ENCODE measurements at regions not wholly inside any gene's neighbourhood (a gene's known extent, or its start where the extent isn't known, plus 50 kb on each side); places are given as distances from the start of the nearest gene placed in this dataset.

DNA sequence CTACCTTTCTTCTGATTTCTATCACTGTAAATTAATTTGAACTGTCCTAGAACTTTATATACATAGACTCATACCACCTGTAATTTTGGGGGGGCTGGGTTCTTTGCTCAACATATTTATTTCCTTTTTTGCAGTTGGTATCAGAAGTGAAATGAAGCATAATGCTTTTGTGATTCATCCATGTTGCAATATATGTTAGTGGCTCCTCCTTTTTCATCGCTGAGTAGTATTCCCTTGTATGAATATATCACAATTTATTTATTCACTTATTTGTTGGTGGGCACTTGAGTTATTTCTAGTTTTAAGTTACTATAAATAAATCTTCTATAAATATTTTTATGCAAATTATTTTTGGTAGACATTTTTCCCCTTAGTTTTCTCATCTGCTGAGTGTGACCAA, 336.4 kb downstream of the HS3ST3B1 start:
- no peaks in the 10 kb centered on the region for H3K9me3 Mint-ChIP-seq
- no peak overlapping the region for H3K27ac Mint-ChIP-seq
- no peaks in the 10 kb centered on the region for H3K36me3 Mint-ChIP-seq
- H3K4me3 Mint-ChIP-seq, result no peak overlapping the region
- H3K4me1 Mint-ChIP-seq, result no peaks in the 10 kb centered on the region
- H3K27me3 Mint-ChIP-seq, result no peaks in the 10 kb centered on the region

DNA sequence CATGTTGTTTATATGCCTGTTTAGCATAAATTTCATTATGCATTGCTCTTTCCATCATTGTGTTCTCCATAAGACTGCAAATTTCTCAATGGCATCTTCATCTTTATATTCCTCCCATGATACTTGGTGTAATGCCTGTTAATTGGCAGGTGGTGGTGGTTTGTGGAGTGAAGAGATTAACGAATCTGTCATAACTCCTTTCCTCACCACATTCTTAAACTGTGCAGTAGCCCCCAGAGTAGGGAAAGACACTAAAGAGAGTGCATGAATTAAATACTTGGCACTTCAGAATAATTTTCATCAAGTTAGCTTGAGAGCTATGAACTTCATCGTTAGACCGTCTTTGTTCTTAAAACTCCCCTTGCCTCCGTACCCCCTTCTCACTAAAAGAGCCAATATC, 329.7 kb downstream of the HS3ST3B1 start:
- Mint-ChIP-seq H3K36me3 (no peaks in the 10 kb centered on the region), H3K27me3 (no peaks in the 10 kb centered on the region), H3K27ac (no peak overlapping the region), H3K4me1 (no peaks in the 10 kb centered on the region), H3K4me3 (no peak overlapping the region), H3K9me3 (no peaks in the 10 kb centered on the region)

DNA sequence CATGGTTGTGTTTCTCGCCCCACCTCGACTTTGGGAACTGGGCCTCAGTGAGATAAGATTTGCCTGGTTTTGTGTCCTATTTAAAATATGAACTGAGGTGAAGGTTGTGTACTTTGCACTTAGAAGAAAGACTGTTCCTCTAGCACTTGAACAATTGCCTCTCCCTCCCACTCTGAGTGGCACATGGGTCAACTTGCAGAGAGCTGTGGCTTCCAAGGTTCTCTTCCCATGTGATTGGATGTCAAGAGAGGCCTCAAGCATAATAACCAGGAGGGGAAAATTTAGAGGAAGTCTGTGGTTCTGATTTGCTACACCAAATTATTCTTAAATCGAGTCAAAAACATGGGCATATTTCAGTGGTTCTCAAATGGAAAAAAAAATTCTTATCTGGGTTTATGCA, 329.2 kb downstream of the HS3ST3B1 start:
- H3K9me3 Mint-ChIP-seq, result no peaks in the 10 kb centered on the region
- no peak overlapping the region for H3K4me3 Mint-ChIP-seq
- no peaks in the 10 kb centered on the region for H3K36me3 Mint-ChIP-seq
- H3K27me3 Mint-ChIP-seq, result no peaks in the 10 kb centered on the region
- no peak overlapping the region for H3K27ac Mint-ChIP-seq
- no peaks in the 10 kb centered on the region for H3K4me1 Mint-ChIP-seq

DNA sequence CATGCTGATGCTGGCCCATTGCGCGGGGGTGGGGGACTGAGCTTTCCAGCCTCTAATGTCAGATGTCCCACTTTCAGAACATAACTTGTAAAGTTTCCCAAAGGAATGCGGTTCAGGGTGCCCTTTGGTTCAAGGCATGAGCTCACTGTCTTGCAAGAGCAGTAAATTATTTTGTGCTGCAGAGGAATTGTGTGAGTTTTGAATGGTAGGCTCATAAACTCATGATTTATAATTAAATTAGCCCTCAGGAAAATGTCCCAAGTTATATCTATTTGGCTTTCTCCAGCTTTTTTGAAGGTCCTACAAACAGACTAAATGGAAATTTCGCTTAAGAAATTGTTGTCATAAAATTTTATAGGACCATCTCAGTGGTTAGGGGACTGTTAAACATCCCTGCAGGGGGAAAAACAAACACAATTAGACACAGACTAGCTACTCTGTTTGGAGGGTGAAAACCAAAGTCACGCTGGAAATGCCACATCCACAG, 321.8 kb downstream of the HS3ST3B1 start:
- no peaks in the 10 kb centered on the region for H3K36me3 Mint-ChIP-seq
- H3K4me1 Mint-ChIP-seq, result no peaks in the 10 kb centered on the region
- H3K27me3 Mint-ChIP-seq, result peaks cover 2% of the 10 kb centered on the region
- H3K4me3 Mint-ChIP-seq, result no peak overlapping the region
- no peak overlapping the region for H3K27ac Mint-ChIP-seq
- H3K9me3 Mint-ChIP-seq, result no peaks in the 10 kb centered on the region

DNA sequence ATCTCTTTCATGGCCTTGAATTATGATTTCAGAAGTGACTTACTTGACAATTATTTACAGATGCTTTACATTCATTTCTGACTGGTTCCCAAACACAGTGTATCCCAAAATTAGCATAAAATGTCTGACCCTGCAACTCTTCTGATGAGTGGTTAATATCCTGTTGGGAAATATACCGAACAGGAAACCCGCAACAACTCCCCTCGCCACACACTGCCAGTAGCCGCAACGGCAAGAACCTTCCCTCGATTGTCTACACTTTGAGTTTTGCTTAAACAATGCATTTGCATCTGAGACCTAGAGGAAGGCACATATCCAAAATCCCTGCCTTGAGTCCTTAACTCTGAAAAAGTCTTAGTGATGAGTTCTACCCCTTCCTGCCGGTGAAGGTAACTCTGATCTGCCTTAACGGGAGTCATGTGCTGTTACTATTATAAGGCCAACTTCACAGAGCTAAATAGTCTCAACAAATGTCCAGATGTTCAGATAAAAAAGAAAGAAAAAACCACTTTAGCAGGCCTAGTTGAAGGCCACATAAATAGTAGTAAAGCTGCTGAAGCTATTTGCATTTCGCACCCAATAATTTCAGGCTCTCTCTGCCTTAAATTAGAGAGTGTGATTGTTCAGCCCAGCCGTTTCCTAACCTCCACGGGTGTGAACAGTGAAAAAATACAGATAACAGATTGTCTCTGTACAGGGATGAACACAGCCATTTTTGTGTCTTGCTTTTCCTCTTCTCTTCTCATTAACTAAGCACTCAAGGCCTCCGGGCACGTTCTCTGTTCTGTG, 321.1 kb downstream of the HS3ST3B1 start:
- Mint-ChIP-seq H3K4me1 (no peaks in the 10 kb centered on the region), H3K9me3 (no peaks in the 10 kb centered on the region), H3K27me3 (peaks cover 2% of the 10 kb centered on the region), H3K27ac (no peak overlapping the region), H3K36me3 (no peaks in the 10 kb centered on the region), H3K4me3 (no peak overlapping the region)

DNA sequence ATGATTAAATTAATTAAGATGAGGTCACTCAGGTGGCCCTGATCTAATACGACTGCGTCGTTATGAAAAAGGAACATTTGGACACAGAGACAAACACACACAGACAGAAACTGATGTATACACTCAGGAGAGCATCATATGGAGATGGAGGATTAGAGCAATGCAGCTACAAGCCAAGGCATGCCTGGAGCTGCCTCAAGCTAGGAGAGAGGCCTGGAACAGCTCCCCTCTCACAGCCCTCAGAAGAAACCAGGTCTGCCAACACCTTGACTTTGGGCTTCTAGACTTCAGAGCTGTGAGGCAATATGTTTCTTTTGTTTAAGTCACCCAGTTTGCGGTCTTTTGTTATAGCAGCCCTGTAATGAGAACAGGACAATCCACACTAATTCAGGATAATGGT, 318.9 kb downstream of the HS3ST3B1 start:
- Mint-ChIP-seq H3K27ac (no peak overlapping the region), H3K9me3 (no peaks in the 10 kb centered on the region), H3K4me1 (no peaks in the 10 kb centered on the region), H3K4me3 (no peak overlapping the region), H3K27me3 (peaks cover 2% of the 10 kb centered on the region), H3K36me3 (no peaks in the 10 kb centered on the region)

DNA sequence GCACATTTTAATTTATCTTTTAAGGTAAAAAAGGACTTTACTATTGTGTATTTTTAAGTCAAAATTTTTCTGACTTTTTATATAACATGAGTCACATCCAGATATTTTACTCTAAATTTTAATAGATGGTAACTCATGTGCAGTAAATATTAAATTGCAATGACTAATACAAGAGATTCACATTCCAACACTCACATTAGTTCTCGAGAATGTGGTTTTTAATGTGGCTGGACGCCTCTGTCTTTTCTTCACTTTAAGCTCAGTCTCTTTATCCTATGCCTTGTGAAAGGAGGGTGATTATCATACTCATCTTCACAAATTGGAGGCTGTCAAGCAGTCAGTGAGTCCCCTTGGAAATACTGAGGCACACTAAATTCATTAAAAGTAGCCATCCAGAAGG, 315.6 kb downstream of the HS3ST3B1 start:
- H3K36me3 Mint-ChIP-seq, result peaks cover 2% of the 10 kb centered on the region
- peaks cover 4% of the 10 kb centered on the region for H3K9me3 Mint-ChIP-seq
- H3K4me3 Mint-ChIP-seq, result no peak overlapping the region
- H3K27me3 Mint-ChIP-seq, result peaks cover 2% of the 10 kb centered on the region
- H3K4me1 Mint-ChIP-seq, result no peaks in the 10 kb centered on the region
- H3K27ac Mint-ChIP-seq, result no peak overlapping the region

DNA sequence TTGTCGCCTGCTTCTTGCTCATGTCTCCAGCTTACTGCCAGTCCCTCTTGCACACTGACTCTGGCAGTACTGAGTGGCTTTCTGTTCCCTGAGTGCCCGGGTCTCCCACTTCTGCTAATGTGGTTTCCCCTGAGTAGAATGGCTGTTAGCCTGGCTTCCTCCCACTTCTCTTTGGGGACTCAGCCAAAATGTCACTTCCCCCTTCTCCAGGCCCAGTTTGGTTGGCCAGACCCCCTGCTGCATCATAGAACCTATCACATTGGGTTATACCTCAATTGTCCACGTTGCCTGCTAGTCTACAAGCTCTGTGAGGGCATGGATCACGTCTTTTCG, 304.4 kb downstream of the HS3ST3B1 start:
- no peak overlapping the region for H3K4me3 Mint-ChIP-seq
- no peak overlapping the region for H3K27ac Mint-ChIP-seq
- no peaks in the 10 kb centered on the region for H3K27me3 Mint-ChIP-seq
- peaks cover 3% of the 10 kb centered on the region for H3K36me3 Mint-ChIP-seq
- peaks cover 11% of the 10 kb centered on the region for H3K4me1 Mint-ChIP-seq
- peaks cover 8% of the 10 kb centered on the region for H3K9me3 Mint-ChIP-seq

DNA sequence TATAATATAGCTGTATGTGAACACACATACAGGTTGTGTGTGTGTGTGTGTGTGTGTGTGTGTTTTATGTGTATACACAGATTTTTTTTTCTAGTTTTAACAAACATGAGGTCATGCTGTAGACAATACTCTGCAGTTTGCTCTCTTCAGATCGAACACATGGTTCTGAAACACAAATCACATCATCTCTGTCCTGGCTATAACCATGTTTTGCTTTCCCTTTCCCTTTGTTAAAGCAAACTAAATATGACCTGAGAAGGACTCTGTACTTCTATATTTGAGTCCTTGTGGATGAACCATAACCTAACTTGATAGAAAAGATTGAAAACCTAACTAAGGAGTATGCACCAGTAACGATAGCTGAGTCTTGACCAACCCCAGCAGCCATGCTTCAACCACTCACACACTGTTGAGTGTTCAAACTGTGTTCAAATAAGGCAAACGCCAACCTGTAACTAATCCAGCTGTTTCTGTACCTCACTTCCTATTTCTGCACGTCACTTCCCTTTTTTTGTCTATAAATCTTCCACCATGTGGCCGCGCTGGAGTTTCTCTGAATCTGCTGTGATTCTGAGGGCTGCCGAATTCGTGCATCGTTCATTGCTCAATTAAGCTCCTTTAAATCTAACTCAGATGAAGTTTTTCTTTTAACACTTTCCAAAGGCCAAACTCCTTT, 303.8 kb downstream of the HS3ST3B1 start:
- Mint-ChIP-seq H3K27ac (no peak overlapping the region), H3K9me3 (peaks cover 10% of the 10 kb centered on the region), H3K4me3 (peak overlapping the region; percentile 8), H3K36me3 (peaks cover 5% of the 10 kb centered on the region), H3K4me1 (peaks cover 11% of the 10 kb centered on the region), H3K27me3 (no peaks in the 10 kb centered on the region)

DNA sequence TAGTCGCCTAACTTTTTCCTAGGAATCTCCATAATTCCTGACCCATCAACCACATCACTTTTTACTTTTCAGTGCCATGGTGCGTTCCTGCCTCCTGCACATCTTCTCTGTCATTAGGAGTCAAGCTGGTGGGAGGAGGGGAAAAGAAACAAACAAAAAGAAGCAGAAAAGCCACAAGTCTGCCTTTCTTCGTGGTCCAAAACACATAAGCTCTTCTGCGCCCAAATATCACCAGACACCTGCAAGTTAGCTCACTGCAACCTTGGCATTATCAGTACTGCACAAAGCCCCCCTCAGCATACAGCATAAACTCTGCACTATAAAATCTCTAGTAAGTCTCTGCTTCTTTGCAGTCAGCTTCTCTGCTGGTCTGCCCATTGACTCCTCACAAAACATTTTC, 295.3 kb downstream of the HS3ST3B1 start:
- Mint-ChIP-seq H3K9me3 (peaks cover 10% of the 10 kb centered on the region), H3K4me3 (no peak overlapping the region), H3K4me1 (peaks cover 17% of the 10 kb centered on the region), H3K27me3 (peaks cover 9% of the 10 kb centered on the region), H3K27ac (no peak overlapping the region), H3K36me3 (peaks cover 7% of the 10 kb centered on the region)

DNA sequence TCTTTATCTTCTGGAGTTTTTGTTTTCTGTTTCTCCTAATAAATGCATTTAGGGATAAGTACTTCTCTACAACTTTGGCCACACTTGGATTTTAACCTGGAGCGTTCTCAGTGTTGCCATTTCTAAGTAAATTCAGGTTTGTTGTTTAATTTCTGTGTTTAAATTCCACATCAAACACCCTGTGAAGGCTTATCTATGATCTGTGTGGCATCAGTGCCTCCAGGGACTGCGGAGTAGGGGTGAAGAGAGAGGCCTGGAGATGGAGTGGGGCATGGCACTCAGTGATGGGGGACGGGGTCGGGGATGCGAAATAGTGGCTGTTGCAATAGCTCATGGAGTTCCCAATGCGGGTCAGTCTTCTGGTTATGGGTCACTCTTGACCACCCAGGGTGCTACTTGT, 294.8 kb downstream of the HS3ST3B1 start:
- Mint-ChIP-seq H3K9me3 (peaks cover 6% of the 10 kb centered on the region), H3K27me3 (peaks cover 9% of the 10 kb centered on the region), H3K36me3 (peaks cover 4% of the 10 kb centered on the region), H3K27ac (no peak overlapping the region), H3K4me1 (peaks cover 17% of the 10 kb centered on the region), H3K4me3 (no peak overlapping the region)

DNA sequence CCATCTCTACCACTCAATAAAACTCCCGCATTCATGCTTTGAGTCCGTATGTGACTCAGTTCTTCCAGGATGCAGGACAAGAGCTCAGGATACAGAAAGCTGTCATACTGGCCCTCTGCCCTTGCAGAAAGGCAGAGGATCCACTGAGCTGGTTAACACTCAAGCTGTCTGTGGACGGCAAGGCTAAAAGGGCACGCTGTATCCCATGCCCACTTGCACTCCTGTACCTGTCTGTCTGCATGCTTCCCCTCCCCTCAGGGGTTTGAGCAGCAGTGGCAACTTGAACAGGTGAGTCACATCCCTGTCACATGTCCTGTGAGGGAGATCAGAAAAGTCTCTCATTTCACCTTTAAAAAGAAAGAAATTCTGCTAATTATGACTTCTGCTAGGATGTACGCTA, 293.8 kb downstream of the HS3ST3B1 start:
- Mint-ChIP-seq H3K27me3 (peaks cover 9% of the 10 kb centered on the region), H3K36me3 (peaks cover 2% of the 10 kb centered on the region), H3K27ac (no peak overlapping the region), H3K9me3 (no peaks in the 10 kb centered on the region), H3K4me3 (no peak overlapping the region), H3K4me1 (peaks cover 17% of the 10 kb centered on the region)

DNA sequence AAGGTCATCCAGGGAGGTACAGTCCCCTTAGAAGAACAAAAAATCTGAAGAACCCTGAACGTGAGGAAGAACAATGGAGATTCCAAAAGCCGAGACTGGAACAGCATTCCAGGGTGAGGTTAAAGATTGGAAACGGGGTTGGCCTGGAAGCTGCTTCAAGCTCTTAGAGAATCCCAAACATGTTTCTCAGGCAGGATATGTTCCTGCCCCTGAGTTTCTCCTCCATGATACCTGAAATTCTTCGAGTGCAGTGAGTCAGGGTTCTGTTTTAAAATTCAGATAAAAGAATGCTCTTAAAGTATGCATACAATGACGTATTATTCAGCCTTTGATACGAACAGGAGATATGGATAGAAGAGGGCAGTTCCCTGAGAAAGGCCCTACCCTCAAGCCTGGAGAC, 293.1 kb downstream of the HS3ST3B1 start:
- Mint-ChIP-seq H3K4me3 (no peak overlapping the region), H3K36me3 (peaks cover 1% of the 10 kb centered on the region), H3K27me3 (peaks cover 9% of the 10 kb centered on the region), H3K27ac (no peak overlapping the region), H3K4me1 (peaks cover 17% of the 10 kb centered on the region), H3K9me3 (no peaks in the 10 kb centered on the region)

DNA sequence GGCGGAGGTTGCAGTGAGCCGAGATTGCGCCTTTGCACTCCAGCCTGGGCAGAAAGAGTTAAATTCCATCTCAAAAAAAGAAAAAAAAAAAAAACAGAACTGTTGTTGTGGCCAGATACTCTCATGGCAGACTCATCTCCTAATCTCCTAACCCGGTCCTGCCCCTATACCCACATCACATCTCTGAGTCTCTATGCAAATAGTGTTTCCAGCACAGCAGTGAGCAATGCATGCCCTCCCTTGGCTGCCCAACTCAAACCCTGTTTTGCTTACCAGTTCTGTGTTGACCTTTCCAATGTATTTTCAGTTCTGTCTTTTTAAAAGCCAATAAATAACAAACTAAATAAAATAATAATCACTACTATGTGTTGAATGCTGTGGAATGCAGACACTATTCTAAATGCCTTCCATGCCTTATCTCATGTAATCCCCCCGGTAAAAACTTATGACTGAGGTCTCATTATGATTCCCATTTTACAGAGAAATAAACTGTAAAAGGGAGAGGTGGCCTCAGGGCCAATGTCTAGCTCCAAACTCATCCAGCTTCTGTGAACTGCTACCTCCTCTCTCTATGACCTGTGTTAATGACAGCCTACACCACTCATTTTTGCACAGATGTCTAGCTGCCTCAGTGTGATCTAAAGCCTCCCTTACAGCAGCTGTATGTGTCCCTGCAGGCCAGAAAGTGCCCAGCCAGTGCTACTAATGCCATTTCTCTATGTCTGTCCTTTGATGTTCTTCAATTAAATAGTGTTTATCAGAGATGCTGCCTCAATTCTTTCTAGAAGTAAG, 289.8 kb downstream of the HS3ST3B1 start:
- peaks cover 9% of the 10 kb centered on the region for H3K4me1 Mint-ChIP-seq
- H3K9me3 Mint-ChIP-seq, result no peaks in the 10 kb centered on the region
- no peak overlapping the region for H3K4me3 Mint-ChIP-seq
- no peak overlapping the region for H3K27ac Mint-ChIP-seq
- H3K36me3 Mint-ChIP-seq, result no peaks in the 10 kb centered on the region
- peaks cover 4% of the 10 kb centered on the region for H3K27me3 Mint-ChIP-seq

DNA sequence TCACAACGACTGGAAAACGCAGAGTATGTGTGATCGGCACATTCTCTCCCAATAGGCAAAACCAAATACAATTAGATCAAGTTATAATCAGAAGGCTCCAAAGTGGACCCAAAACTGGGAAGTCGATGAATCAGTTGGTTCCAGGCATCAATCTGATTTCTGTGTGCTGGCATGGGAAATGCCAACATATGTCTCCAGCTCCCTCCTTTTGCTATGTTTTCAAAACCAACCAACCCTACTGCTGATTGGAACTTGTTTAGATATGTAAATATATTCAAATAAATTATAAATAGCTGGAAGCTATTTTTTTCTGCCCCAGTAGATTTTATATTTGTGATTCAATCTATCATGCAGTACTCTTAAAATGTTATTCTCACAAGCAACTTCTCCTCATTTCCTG, 284.2 kb downstream of the HS3ST3B1 start:
- Mint-ChIP-seq H3K36me3 (no peaks in the 10 kb centered on the region), H3K27ac (no peak overlapping the region), H3K9me3 (no peaks in the 10 kb centered on the region), H3K4me3 (no peak overlapping the region), H3K27me3 (peaks cover 3% of the 10 kb centered on the region), H3K4me1 (peaks cover 4% of the 10 kb centered on the region)

DNA sequence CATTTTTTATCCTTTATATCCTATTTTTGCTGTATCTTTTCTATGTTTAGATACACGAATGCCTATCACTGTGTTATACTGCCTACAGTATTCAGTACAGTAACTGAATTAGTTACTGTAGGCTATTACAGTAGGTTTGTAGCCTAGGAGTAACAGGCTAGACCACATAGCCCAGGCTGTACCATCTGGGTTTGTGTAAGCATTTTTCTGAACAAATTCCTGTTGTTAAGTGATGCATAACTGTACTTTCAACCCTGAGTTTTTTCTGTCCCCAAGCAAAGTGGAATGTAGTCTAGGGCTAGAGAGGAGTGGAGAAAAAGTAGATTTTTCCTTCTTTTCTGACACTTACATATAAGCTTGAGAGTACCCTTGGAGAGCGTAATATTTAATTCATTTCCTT, 282.1 kb downstream of the HS3ST3B1 start:
- Mint-ChIP-seq H3K36me3 (no peaks in the 10 kb centered on the region), H3K9me3 (no peaks in the 10 kb centered on the region), H3K4me1 (peaks cover 4% of the 10 kb centered on the region), H3K27me3 (peaks cover 3% of the 10 kb centered on the region), H3K27ac (no peak overlapping the region), H3K4me3 (no peak overlapping the region)

Data from activated naive CD4-positive, alpha-beta T cell treated with anti-CD3 and anti-CD28 coated beads, Interleukin-2, amount 50 U/mL, for 24 hours (primary cell).